ENCODE measurements at regions not wholly inside any gene's neighbourhood (a gene's known extent, or its start where the extent isn't known, plus 50 kb on each side); places are given as distances from the start of the nearest gene placed in this dataset.

DNA sequence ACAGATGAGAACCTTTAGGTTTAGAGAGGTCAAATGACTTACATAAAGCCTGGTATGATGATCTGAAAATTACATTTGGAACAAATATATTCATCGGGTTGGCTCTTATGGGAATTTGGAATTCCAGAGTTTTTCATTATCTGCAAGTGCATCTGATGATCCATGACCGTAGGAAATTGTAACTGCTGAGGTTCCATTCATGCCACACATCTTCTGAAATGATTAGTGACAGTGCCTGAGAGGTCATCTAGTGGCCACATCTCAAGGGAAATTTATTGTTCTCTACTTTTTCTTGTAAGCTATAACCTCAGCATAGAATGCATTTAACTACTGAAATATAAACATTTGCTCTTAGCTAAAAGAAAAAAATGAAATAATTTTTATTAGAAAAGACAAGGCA lies 105.8 kb upstream of the NWD2 start:
- TF ChIP-seq ZNF768 (tag by site-specific recombination; IDR thresholded peaks at IDR 0.05), result no peak
- TF ChIP-seq ZNF561 (tag by site-specific recombination; IDR thresholded peaks at IDR 0.05; ENCODE audit: borderline replicate concordance), result no peak
- TF ChIP-seq, protein P1, sequence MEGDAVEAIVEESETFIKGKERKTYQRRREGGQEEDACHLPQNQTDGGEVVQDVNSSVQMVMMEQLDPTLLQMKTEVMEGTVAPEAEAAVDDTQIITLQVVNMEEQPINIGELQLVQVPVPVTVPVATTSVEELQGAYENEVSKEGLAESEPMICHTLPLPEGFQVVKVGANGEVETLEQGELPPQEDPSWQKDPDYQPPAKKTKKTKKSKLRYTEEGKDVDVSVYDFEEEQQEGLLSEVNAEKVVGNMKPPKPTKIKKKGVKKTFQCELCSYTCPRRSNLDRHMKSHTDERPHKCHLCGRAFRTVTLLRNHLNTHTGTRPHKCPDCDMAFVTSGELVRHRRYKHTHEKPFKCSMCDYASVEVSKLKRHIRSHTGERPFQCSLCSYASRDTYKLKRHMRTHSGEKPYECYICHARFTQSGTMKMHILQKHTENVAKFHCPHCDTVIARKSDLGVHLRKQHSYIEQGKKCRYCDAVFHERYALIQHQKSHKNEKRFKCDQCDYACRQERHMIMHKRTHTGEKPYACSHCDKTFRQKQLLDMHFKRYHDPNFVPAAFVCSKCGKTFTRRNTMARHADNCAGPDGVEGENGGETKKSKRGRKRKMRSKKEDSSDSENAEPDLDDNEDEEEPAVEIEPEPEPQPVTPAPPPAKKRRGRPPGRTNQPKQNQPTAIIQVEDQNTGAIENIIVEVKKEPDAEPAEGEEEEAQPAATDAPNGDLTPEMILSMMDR (tag by site-specific recombination; IDR thresholded peaks at IDR 0.05), result no peak
- no peak for TF ChIP-seq ZNF140 (tag by site-specific recombination; IDR thresholded peaks at IDR 0.05)

All from HEK293 (cell line).